Ovary (tissue), 3 donors: ENCODE measurements at regions not wholly inside any gene's neighbourhood (a gene's known extent, or its start where the extent isn't known, plus 50 kb on each side); places are given as distances from the start of the nearest gene placed in this dataset.

ENCODE experiments used
- CTCF ChIP-seq, 3 donors: fragments of 450-650 bp in 2 of 3; fragments of 200-600 bp in 1 of 3; IDR thresholded peaks; one replicate each; pipeline versions ENCODE4 v1.5.1 to v1.8.0; 2016 to 2022; ENCODE audit warnings: antibody characterized with exemption in 3 of 3, mild to moderate bottlenecking in 1 of 3
- POLR2A ChIP-seq: fragments of 450-650 bp; IDR thresholded peaks from one replicate; pipeline ENCODE4 v1.6.1; 2017; ENCODE audit warnings: antibody characterized with exemption, mild to moderate bottlenecking, moderate library complexity
- donor health status: DM: no; HTN: no; CAD: no.

- TF ChIP-seq CTCF (IDR thresholded peaks at IDR 0.05): no peak
- TF ChIP-seq POLR2A: no peak
These were observed 176.9 kb downstream of the FOXA2 start for GRCh38 chr20:22407237-22408193.
